NCI-H1930 (cell line): ENCODE measurements at regions not wholly inside any gene's neighbourhood (a gene's known extent, or its start where the extent isn't known, plus 50 kb on each side); places are given as distances from the start of the nearest gene placed in this dataset.

Experiments used
- DNase-seq, 2 experiments: peaks; one replicate each; lab custom pipeline; 2025; lab: John Stamatoyannopoulos, UW

DNA sequence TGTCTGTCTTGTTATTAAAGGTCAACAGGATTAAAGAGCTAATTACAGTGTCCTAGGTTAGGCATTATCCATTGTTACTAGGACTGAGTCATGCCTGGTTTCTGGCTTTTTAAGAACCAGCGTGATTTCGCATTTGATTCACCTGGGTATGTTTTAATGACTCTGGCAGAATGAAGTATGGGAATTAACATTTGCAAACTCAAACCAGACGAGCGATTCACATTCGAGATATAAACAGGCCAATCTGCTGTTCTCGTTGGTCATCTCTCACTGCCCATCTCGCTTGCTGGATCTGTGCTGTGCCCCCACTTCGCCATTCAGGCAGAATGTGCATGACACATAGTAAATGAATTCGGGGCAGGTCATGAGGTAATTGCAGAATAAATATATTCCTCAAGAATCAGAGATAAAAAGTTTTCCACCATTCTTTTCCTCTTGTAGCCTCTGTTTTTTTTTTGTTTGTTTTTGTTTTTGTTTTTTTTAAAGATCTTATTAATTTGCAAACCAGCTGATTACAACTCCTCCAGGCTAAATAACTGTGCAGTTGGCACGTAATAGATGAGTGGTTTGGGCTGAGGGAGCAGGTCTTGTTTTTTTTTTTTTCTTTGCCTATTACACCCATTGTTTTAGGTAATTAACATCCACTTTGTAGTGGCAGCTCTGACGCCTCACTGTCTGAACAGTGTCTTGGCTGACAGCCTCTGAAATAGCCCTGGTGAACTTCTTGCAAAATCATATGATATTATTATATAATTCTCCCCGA, 313.5 kb upstream of the MSX2 start:
- no peak for DNase-seq

DNA sequence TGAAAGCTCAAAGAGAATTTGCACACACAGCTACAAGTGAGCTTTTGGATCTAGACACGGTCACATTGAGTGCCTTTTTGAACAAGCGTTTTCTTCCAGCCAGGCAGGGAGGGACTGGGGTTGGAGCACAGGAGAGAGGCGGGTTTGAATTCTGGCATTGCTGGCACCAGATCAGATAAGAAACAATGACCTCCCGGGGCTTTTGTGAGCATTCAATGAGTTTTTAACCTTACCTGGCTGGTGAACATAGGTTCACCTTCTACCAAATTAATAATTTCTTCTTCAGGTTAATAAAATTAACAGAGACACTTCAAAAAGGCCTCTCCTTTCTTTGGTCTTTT, 312.9 kb upstream of the MSX2 start:
- no peak for DNase-seq

DNA sequence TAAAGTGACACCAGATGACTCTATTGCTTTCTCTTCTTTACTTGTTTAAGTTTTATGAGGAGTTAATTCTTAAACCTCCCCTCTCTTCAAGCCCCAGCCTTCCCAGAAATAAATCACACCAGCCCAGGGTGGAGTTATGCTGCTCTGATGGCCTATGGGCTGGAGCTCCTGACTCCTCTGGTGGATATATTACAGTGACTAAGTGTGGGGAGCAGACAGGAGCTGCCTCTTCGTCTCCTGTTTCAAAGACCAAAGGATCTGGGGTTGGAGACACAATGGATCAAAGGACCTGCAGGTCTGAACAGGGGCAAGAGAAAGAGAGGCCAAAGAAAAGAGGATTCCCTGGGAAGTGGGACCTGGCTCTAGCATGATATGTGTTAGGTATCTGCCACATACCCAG, 312.0 kb upstream of the MSX2 start:
- DNase-seq: no peak

DNA sequence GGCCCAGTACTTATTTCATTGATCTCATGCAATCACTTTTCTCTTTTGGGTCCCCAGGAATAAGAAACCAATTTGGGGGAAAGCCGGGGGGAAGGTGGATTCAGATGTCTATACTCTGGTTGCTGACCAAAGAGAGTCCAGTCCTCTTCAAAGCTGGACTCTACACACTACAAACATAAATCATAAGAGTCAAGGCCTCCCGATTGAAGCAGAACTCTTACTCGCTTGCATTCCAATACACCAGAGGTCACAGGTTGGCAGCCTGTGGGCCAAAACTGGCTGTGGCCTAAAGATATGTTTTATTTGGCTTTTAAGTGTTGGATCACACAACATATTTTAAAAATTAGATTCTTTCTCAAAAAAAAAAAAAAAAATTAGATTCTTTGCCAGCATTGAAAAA, 311.4 kb upstream of the MSX2 start:
- no peak for DNase-seq

DNA sequence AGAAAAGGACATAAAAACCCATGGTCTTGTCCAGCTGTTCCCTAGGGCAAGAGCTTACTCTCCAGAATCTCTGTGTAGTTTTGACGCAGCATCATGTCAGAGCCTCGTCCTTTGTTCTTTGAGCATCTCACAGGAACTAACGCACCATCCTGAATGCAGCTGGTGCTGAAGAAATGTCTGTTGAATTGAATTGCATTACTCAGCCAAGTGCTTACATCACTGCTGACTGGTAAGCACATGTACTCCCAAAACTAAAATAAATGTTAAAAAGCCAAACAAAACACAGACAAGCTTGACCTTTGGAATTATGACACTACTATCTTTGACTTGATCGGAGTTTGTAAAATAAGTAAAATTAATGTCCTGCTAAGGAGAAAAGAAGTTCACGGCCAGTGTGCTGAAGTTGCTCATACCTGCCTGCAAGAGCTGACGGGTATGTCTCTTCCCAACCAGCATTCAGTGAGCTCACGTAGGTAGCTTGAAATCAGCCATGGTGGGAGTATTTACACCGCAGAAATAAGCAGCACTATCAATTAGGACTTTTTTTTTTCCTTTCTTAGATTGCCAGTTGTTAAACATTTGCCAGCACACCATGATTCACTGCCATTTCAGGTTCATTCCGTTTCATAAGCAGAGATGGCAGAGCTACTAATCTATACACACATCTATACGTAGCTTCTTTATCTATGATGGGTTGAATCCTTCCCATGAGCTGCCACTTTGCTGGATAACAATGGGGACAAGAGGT, 310.6 kb upstream of the MSX2 start:
- DNase-seq: no peak

DNA sequence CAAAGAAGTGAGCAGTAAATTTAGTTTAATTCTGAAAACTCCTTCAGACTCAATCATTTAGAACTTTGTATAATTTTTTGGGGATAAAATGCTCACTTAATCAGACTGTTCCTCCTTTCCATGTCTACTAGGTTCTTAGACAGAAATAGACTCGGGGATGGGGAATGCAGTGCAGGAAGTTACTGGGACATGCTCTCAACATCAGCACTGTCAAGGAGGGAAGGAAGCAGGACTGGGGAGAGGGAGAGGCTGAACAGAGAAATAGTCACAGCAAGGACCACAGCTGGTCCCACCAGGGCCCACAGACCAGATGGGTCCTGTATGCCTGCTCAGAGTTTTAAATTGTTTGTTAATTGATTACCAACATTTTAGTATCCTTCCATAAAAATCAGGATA, 310.1 kb upstream of the MSX2 start:
- no peak for DNase-seq

DNA sequence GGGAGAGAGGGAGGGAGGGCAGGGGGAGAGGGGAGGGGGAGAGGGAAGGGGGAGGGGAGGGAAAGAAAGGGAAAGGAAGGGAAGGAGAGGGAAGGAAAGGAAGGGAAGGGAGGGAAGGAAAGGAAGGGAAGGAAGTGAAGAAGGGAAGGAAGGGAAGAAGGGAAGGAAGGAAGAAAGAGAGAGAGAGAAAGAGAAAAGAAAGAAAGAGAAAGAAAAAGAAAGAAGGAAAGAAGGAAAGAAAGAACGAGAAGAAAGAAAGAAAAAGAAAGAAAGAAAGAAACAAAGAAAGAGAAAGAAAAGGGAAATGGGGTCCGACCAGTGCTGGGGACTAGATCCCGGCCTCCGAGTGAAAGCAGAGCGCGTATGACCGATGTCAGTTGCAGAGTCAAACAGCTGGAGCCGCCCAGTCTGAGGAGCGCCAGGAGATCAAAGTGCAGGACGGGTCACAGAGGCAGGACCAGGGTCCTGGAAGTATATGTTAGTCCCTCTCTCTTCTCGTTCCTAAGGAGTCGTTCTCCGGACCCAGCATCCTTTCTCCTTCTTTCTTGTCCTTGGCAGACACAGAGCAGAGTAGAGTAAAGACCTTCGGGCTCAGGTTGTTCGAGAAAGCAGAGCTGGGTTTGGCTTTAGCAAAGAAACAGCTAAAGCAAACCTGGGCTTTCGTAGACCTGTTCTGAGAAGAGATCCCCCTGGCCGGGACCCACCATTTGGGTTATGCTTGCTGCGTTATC, 305.4 kb upstream of the MSX2 start:
- DNase-seq: no peak

DNA sequence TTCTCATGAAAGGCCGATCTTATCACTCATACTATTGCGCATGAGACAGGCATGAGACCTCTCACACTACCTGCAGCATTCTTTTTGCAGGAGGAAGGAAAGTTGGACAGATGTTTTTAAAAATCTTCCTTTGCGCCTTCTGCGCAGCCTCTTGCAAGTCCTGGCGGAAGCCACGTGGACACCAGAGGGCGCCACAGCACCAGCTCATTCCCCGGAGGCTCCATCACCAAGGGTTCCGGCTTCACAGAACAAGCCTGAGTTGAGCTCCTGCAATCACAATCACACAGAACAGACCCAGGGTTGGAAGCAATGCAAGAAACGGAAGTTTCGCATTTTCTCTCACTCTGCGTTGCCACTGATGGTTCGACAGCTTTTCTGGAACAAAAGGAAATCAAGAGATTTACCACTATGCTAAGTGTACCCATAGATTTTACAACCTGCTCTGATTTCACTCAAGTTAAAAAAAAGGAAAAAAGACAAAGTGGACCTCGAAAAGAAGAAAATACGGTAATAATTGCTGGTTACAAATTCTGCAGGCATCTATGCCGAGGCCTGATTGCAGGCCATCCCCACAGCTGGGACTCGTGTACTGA, 304.7 kb upstream of the MSX2 start:
- peak; percentile 38 to 68 for DNase-seq

DNA sequence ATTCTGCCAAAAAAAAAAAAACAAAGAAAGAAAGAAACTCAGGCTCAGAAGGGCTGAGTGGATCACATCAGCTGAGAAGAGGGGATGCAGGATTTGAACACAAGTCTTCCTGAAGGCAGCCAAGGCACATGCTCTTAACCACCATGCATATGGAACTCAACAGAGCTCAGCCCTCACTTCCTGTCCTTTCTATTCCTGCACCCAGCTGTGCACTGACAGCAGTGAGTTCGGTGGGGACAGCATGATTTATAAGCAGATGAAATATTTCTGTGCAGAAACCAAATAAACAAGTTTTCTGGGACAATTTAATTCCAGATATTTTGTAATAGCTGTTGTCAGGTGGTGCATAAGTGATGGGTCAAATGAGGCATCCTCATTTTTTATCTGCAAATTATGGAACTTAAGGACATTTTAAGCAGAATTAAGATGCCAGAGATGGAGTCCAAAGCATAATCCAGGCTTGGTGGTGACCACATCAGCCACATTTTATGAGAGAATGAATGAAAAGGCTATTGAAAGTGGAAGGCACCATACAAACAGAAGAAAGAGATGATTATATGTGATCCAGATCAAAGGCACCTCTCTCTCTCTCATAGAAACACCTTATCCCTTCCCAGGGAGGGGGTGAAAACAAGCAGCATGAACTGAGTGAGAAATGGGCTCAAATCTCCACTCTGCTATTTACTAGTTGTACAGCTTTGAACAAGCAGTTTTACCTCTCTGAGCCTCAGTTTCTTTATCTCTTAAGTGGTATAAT, 303.6 kb upstream of the MSX2 start:
- no peak for DNase-seq

DNA sequence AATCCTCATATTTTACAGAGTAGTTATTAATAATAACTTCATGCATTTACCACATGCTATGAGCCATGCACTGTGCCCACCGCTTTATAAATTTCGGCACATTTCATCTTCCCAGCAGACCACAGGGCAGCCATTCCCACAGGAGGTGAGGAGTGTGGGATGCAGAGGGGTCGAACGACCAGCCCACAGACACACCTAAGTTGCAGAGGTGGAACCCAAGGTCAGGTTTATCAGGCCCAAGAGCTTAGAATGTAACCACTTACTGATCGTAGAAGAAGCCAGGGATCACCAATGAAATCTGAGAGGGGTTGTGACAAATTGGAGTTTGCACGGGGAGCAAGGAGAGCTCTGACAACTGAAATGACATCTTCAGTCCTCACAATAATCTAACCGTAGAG, 303.0 kb upstream of the MSX2 start:
- no peak for DNase-seq

DNA sequence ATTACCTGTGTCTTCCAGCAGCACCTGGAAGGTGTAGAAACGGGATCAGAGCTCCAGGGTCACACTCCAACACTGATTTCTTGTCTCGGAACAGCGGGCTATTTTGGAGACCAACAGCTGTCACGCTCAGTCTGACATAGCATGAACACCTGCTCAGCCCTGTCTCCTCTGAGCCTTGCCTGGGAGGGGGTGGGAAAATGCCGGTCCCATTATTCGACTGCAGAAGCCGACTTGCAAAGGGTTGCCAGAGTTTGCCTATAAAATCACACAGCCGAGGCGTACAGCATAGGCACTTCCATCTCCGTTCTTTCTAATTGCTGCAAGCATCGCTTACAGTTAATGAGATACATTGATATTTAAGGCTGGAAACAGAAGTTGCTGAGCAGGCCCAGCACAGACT, 300.8 kb upstream of the MSX2 start:
- no peak for DNase-seq

DNA sequence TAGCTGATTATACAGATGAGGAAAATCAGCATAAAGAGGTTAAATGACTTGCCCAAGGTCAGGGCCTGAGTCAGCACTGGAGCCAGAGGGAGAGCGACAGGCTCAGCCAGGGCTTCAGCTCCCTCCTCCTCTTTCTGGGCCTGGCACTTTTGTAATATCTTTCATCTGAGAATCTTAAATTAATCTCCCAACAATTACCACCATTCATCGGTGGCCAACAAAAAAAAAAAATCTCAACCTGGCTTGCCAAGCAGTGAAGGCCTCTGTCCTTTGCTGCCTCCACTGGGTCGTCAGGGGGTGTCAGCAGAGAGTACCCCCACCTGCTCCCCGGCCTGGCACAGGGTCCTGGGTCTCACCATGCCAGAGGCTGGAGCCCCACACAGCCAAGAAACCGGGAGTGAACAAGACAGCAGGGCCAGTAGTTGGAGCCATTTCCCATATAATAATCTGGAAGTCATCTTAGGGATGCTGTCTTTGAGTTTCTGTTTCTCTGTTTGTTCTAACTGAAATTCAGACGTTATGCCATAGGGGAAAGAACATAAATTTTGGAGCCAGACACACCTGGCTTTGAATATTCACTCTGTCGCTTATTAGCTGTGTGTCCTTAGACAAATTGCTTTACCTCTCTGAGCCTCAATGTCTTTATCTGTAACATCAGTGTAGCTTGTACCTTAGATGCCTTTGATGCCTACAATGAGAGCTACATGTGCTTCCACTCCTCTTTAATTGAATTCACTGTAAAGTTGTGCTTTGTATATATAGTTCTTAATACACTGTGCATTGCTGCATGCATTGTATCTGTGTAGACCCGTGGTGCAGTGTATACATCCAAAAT, 299.9 kb upstream of the MSX2 start:
- no peak for DNase-seq

DNA sequence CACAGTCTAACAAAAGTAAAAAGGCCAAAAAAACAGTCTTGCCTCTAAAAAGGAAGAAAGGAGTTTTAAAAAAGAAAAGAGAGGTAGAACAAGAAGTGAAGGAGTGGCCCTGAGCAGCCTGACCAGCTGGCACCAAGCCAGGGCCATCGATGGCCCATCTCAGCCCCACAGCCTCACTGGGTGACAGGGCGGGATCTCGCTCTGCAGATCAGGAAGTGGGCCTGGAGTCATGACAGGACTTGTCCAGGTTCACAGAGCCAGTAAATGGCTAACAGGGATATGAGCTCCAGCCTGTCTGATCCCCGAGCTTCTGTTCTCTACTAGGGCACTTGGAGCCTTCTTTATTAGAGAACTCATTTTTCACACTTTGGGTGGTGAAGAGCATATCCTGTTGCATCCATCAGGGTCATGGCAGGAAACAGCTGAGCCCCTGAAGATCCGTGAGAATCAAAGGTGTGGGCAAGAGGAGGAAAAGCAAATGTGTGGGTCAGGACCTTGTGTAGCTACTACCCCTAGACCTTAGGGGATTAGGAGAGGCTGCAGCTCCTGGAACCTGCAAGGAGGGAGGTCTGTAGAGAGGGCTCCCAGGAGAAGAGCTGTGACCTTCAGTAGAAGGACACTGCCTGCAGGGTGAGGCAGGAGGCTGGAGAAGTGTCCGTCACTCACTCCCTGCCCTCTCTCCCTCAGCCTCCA, 299.0 kb upstream of the MSX2 start:
- no peak for DNase-seq

DNA sequence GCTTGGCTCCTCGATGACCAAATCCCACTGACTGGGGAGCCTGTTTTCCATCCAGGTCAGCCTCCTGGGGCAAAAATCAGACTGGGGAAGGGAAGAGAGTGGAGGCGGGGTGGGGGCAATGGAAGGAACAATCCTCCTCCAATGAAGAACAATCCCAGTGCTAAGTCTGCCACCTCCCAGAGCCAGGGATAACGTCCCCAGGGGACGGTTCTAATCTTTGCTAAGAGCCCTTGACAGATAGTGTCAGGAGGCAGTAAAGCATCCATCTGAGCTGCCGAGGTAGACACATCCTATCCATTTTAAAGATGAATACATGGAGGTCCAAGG, 298.5 kb upstream of the MSX2 start:
- DNase-seq: no peak

DNA sequence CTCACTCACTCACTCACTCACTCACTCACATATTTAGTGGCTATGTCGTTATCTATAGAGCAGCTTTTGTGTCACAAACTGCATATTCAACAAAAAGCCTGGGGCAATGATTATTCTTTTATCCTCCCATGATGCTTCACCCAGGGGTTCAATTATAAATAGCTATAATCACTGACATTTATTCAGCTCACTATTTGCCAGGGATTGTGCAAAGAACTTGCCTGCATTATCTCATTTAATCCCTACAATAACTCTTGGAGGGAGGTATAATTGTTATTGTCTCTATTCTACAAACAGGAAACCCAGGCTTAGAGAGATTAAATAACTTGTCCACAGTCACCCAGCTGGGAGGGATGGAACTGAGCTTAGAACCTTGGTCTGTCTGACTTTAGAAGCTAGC, 298.0 kb upstream of the MSX2 start:
- no peak for DNase-seq

DNA sequence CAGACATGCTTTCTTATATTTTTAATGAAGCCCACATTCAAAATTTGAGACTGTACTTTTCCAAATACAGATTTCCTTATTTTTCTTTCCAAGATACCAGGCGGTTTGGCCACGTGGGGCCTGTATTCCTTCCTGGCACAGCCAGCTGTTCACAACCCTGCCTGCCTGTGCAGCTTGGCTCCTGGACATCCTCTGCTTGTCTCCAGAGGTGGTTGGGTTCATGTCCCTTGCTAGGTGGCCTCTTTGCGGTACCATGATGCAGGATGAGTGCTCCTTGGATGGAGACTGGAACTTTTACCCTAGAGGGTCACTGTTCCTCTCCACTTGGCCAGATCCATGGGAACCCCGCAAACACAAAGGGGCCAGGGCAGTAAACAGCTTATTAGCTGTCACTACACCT, 297.5 kb upstream of the MSX2 start:
- no peak for DNase-seq

DNA sequence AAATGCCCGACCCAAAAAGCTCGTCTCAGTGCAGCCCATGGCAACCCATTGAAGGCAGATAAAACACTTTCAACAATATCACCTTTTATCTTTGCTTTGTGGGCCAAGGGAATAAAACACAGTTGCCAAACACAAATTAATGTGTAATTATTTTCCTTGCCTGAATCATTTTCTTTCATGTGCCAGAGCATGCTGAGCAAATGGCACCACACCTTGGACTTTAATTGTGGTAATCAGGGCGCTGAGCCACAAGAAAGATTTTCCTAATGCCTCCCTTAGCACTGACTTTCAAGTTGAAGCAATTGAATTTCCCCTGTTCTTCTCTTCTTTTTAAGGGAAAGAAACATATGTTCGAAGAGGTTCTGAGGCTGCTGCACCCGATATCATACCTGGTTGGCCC, 297.1 kb upstream of the MSX2 start:
- DNase-seq: no peak

DNA sequence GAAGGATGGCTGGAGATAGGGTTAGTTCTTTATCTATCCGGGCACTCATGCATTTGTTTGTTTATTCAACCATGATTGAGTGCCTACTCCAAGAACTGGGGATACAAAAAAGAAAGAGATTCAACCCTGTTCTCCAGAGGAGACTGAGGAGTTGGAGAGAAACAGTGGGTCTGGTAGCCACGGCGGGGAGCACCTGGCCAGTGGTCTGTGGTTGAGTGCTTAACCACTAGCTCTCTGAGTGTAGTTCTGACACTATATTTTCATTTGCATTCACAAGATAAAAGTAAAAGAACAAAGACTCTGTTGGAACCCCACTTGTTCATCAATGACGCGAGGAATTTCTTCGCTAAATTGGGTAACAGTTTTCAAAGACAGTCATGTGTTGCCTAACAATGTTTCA, 295.5 kb upstream of the MSX2 start:
- DNase-seq: no peak

DNA sequence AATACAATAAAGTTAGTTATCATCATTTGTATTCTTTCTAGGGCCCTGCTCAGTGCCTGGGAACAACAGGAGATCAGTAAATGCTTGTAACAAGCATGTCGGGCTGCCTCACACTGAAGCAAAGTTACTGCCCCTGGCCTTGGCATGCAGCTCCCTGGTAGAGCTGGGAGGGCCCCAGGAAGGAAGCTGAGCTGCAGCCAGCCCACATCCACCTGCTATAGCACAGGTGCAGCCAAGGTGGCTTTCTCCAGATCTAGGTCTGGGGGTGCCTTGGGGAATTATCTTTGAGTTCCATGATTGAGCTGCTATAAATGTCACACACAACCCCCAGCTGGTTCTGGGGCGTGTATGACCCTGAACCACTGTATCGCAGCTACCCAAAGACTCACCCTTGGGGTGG, 293.4 kb upstream of the MSX2 start:
- DNase-seq: no peak

DNA sequence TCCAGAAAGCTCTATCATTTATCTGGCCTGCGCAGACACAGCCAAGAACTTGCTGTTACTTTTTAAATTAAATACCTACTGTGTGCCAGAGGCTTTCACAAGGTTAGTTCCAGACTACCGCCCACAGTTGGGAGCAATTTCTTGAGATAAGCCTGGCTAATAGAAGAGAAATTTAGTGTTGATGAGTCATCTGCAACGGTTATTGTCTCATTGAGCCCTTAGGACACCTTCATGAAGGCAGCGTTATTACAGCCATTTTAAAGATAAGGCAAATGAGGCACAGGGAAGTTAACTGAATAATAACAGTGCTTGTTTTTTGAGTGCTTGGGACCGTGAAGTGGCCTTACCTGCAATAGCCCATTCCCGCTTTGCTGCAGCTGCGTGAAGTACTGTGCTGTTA, 292.9 kb upstream of the MSX2 start:
- no peak for DNase-seq

DNA sequence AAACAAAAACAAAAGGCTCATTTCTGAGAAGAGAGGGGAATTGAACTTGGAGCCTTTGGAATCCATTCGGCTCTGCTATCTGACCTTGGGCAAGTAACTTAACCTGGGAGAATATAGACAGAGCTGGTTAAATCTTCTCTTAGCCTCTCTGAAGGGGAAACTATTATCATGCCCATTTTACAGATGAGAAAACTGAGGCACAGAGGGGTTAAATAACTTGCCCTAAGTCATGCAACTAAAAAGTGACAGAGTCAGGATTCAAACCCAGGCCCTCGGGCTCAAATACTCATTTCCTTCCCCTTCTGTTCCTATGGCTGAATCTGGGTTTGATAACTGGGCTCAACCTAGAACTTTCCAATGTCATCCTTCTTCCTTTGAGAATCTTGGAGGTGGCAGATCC, 291.3 kb upstream of the MSX2 start:
- no peak for DNase-seq
